GM18870 (cell line): ENCODE measurements at regions not wholly inside any gene's neighbourhood (a gene's known extent, or its start where the extent isn't known, plus 50 kb on each side); places are given as distances from the start of the nearest gene placed in this dataset.

Experiments
- ATAC-seq: cut with Tn5 transposase; IDR thresholded peaks from one replicate; pipeline ENCODE4 v1.9.1; 2021; ENCODE audit warnings: moderate library complexity; ENCODE audit not compliant: unreplicated experiment

GRCh38 chr9:91090130-91090410, 271.6 kb downstream of the AUH start:
- ATAC-seq, result no peak

GRCh38 chr9:91092214-91092613, 269.5 kb downstream of the AUH start:
- no peak for ATAC-seq

GRCh38 chr9:91094324-91095088, 267.2 kb downstream of the AUH start:
- ATAC-seq, result no peak

- ATAC-seq, result no peak
Observed at GRCh38 chr9:91098203-91098850, 263.4 kb downstream of the AUH start.

- no peak for ATAC-seq
Observed at GRCh38 chr9:91099436-91099835, 262.3 kb downstream of the AUH start.

GRCh38 chr9:91100878-91101450, 260.8 kb downstream of the AUH start:
- ATAC-seq, result no peak

GRCh38 chr9:91101611-91102168, 260.0 kb downstream of the AUH start:
- no peak for ATAC-seq

GRCh38 chr9:91102269-91102668, 259.4 kb downstream of the AUH start:
- no peak for ATAC-seq

- ATAC-seq, result no peak
Observed at GRCh38 chr9:91103931-91104330, 257.8 kb downstream of the AUH start.

GRCh38 chr9:91106415-91107081, 255.2 kb downstream of the AUH start:
- no peak for ATAC-seq

- ATAC-seq, result no peak
Observed at GRCh38 chr9:91111226-91111625, 250.5 kb downstream of the AUH start.

GRCh38 chr9:91111876-91112275, 249.8 kb downstream of the AUH start:
- ATAC-seq, result no peak

GRCh38 chr9:91113016-91113415, 248.7 kb downstream of the AUH start:
- ATAC-seq, result no peak

GRCh38 chr9:91114450-91114849, 247.3 kb downstream of the AUH start:
- no peak for ATAC-seq

GRCh38 chr9:91116211-91116610, 245.5 kb downstream of the AUH start:
- no peak for ATAC-seq

GRCh38 chr9:91116711-91117110, 245.0 kb downstream of the AUH start:
- ATAC-seq, result no peak

- no peak for ATAC-seq
Observed at GRCh38 chr9:91117474-91117891, 244.2 kb downstream of the AUH start.

GRCh38 chr9:91117959-91118703, 243.6 kb downstream of the AUH start:
- no peak for ATAC-seq

- no peak for ATAC-seq
Observed at GRCh38 chr9:91118704-91119025, 243.1 kb downstream of the AUH start.

- ATAC-seq, result no peak
Observed at GRCh38 chr9:91119142-91119541, 242.6 kb downstream of the AUH start.

GRCh38 chr9:91119679-91120078, 242.0 kb downstream of the AUH start:
- ATAC-seq, result no peak
